GM20431 (cell line): ENCODE measurements at regions not wholly inside any gene's neighbourhood (a gene's known extent, or its start where the extent isn't known, plus 50 kb on each side); places are given as distances from the start of the nearest gene placed in this dataset.

Experiments
- in situ Hi-C: fragments of 300-500 bp; cut with MseI, MboI; formaldehyde crosslinking; loops from one replicate; pipeline ENCODE4 v1.15.0; 2020; ENCODE audit warnings: low sequenced_read_pairs; ENCODE audit not compliant: unreplicated experiment

GRCh38 chr20:19071446-19071725 lies 141.1 kb upstream of the SLC24A3 start:
- in situ Hi-C loops = loop anchor here (25.0 kb wide), 1 partner anchor 434 kb away; no protein-coding TSS in a partner anchor

- in situ Hi-C loops = loop anchor here (25.0 kb wide), 1 partner anchor 435 kb away; no protein-coding TSS in a partner anchor
Measured at GRCh38 chr20:19071902-19072498, 140.4 kb upstream of the SLC24A3 start.

GRCh38 chr20:19072988-19073387 lies 139.5 kb upstream of the SLC24A3 start:
- in situ Hi-C loops = loop anchor here (25.0 kb wide), 1 partner anchor 436 kb away; no protein-coding TSS in a partner anchor

- in situ Hi-C loops = loop anchor here (25.0 kb wide), 1 partner anchor 436 kb away; no protein-coding TSS in a partner anchor
Measured at GRCh38 chr20:19073584-19074218, 138.7 kb upstream of the SLC24A3 start.

GRCh38 chr20:19074356-19074755 lies 138.1 kb upstream of the SLC24A3 start:
- in situ Hi-C loops = loop anchor here (25.0 kb wide), 1 partner anchor 437 kb away; no protein-coding TSS in a partner anchor

- in situ Hi-C loops = loop anchor here (25.0 kb wide), 1 partner anchor 438 kb away; no protein-coding TSS in a partner anchor
Measured at GRCh38 chr20:19074828-19075516, 137.5 kb upstream of the SLC24A3 start.

- in situ Hi-C loops = no loop called here
Measured at GRCh38 chr20:19077370-19078220, 134.8 kb upstream of the SLC24A3 start.

GRCh38 chr20:19078448-19079373 lies 133.7 kb upstream of the SLC24A3 start:
- in situ Hi-C loops = no loop called here

- in situ Hi-C loops = no loop called here
Measured at GRCh38 chr20:19079536-19080299, 132.7 kb upstream of the SLC24A3 start.

- in situ Hi-C loops = no loop called here
Measured at GRCh38 chr20:19081937-19082336, 130.5 kb upstream of the SLC24A3 start.

GRCh38 chr20:19083136-19083621 lies 129.3 kb upstream of the SLC24A3 start:
- in situ Hi-C loops = no loop called here

GRCh38 chr20:19090332-19090731 lies 122.1 kb upstream of the SLC24A3 start:
- in situ Hi-C loops = no loop called here

GRCh38 chr20:19094959-19095541 lies 117.4 kb upstream of the SLC24A3 start:
- in situ Hi-C loops = no loop called here

GRCh38 chr20:19095762-19096161 lies 116.7 kb upstream of the SLC24A3 start:
- in situ Hi-C loops = no loop called here

GRCh38 chr20:19096843-19097242 lies 115.6 kb upstream of the SLC24A3 start:
- in situ Hi-C loops = no loop called here

- in situ Hi-C loops = no loop called here
Measured at GRCh38 chr20:19098117-19098516, 114.3 kb upstream of the SLC24A3 start.

GRCh38 chr20:19098806-19099578 lies 113.5 kb upstream of the SLC24A3 start:
- in situ Hi-C loops = no loop called here
